Aorta (tissue), 5 donors: ENCODE measurements at regions not wholly inside any gene's neighbourhood (a gene's known extent, or its start where the extent isn't known, plus 50 kb on each side); places are given as distances from the start of the nearest gene placed in this dataset.

Experiments
- ATAC-seq: fragments of 200-7000 bp; cut with Tn5 transposase; one replicate; pipeline ENCODE4 v1.9.1; 2022; ENCODE audit warnings: moderate library complexity; ENCODE audit not compliant: low FRiP score
- DNase-seq, 2 donors: peaks; one replicate each; pipeline ENCODE4 v3.0.0-alpha.2; 2020
- H3K27ac ChIP-seq, 2 donors: one replicate each; pipeline ENCODE4 v1.5.1; 2013; ENCODE audit warnings: low read length in 2 of 2, mild to moderate bottlenecking in 2 of 2, moderate library complexity in 2 of 2, control low read depth in 1 of 2, inconsistent platforms in 1 of 2, low read depth in 1 of 2
- H3K27me3 ChIP-seq, 2 donors: one replicate each; pipeline ENCODE4 v1.6.1; 2013; ENCODE audit warnings: control low read depth in 1 of 2, low read length in 1 of 2, mild to moderate bottlenecking in 1 of 2, moderate library complexity in 1 of 2; ENCODE audit not compliant: insufficient read depth in 2 of 2, control insufficient read depth in 1 of 2
- H3K36me3 ChIP-seq, 2 donors: one replicate each; pipeline ENCODE4 v1.6.1; 2013; ENCODE audit warnings: control low read depth in 1 of 2, low read length in 1 of 2, mild to moderate bottlenecking in 1 of 2; ENCODE audit not compliant: insufficient read depth in 2 of 2, control insufficient read depth in 1 of 2
- H3K4me1 ChIP-seq, 2 donors: one replicate each; pipeline ENCODE4 v1.6.1; 2013; ENCODE audit warnings: low read length in 2 of 2, control low read depth in 1 of 2, mild to moderate bottlenecking in 1 of 2, moderate library complexity in 1 of 2; ENCODE audit not compliant: insufficient read depth in 2 of 2, control insufficient read depth in 1 of 2
- H3K4me3 ChIP-seq, 2 donors: one replicate each; pipeline ENCODE4 v1.5.1; 2013; ENCODE audit warnings: low read length in 2 of 2, control low read depth in 1 of 2, mild to moderate bottlenecking in 1 of 2
- H3K9me3 ChIP-seq: one replicate; pipeline ENCODE4 v1.6.1; 2013; ENCODE audit warnings: mild to moderate bottlenecking, low read length; ENCODE audit not compliant: control insufficient read depth
- WGBS, 2 donors: extraction: QIAGEN DNeasy Blood & Tissue Kit; methylation state at CpG; one replicate each; pipeline ENCODE4 v1.1.7; 2013; 5-methylcytosine and 5-hydroxymethylcytosine counted together
- intact Hi-C, 2 donors: fragments of 100-400 bp; cut with DNase I; formaldehyde crosslinking; loops; one replicate each; pipeline versions ENCODE4 v1.14.2 to v1.15.0; 2022
- donor health status: healthy with polysubstance abuse.
- donor health status: Bipolar disorder and iron deficiency.
- donor health status: DM: no; HTN: no; CAD: no.
- donor health status: DM: no; HTN: no; CAD: no.
- donor health status: DM: yes; HTN: yes; CAD: no.

DNA sequence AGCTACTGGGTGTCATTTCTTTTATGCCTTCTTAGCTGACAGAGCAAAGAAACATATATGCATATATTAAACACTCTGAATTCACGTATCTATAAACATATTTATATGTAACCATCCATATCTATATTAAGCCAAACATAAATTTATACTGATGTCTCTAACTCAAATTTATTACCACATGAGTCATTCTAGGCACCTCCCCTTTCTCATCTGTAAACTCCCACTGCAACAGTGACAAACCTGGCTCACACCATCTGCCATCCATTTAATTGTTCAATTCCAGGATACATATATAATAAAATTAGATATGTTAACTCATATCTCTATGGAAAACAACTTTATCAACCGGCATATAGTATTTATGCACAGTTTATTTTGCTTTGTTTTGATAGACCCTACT is 722.3 kb downstream of the SORCS1 start:
- Histone ChIP-seq H3K4me3 (no peak overlapping the region), H3K27me3 (no peaks in the 10 kb centered on the region), H3K27ac (no peak overlapping the region), H3K36me3 (no peaks in the 10 kb centered on the region), H3K9me3 (no peaks in the 10 kb centered on the region), H3K4me1 (no peaks in the 10 kb centered on the region)
- intact Hi-C loops, result no loop called here
- DNase-seq, result no peak
- WGBS, 2 donors, result 33 to 35% methylated on average over 2 of the region's 2 CpGs
- ATAC-seq, result no peak

DNA sequence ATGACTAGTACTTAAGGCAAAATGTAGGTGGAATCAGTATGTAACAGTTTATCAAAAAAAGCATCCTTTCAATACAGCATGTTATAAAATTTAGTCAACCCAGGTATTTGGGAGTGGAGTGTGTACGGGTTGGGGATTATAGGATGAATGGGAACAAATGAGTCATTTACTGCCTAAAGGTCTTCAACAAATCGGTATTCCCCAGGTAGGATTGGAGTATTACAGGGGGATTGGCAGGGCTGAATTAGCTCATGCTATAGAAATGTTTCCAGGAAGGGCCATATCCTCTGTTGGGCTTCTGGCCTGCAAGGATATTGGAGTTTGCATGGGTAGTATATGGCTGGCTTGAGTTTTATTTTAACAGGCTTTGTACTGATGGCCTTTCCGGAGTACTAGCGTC is 723.7 kb downstream of the SORCS1 start:
- intact Hi-C loops, result no loop called here
- WGBS, 2 donors, result 81% methylated on average over 4 of the region's 4 CpGs
- no peaks in the 10 kb centered on the region for H3K9me3 ChIP-seq
- ATAC-seq (no peak), DNase-seq (no peak)
- H3K4me3 ChIP-seq, result no peak overlapping the region
- H3K4me1 ChIP-seq, result no peaks in the 10 kb centered on the region
- no peaks in the 10 kb centered on the region for H3K36me3 ChIP-seq
- no peak overlapping the region for H3K27ac ChIP-seq
- H3K27me3 ChIP-seq, result no peaks in the 10 kb centered on the region

DNA sequence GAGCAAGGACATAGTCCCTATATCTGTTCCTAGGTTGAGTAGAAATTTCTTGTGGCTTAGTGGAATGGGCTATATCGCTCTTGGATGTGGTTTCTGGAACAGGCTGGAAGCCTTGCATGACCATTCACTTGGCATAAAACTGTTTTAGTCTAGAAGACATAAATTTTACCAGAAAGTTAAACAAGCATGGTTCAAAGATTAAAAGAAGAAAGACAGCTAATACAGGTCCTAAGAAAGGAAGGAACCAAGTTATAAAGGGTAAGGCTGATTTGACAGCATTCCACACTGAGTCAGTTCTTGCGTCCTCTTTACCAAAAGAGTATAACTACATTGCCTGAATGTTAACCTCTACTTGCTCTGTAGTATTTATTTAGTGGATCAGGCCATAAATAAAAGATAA is 724.2 kb downstream of the SORCS1 start:
- DNase-seq (no peak), ATAC-seq (no peak)
- H3K4me3 ChIP-seq, result no peak overlapping the region
- 70 to 74% methylated on average over 2 of the region's 2 CpGs for WGBS, 2 donors
- no peak overlapping the region for H3K27ac ChIP-seq
- H3K36me3 ChIP-seq, result no peaks in the 10 kb centered on the region
- H3K4me1 ChIP-seq, result no peaks in the 10 kb centered on the region
- H3K9me3 ChIP-seq, result no peaks in the 10 kb centered on the region
- H3K27me3 ChIP-seq, result no peaks in the 10 kb centered on the region
- intact Hi-C loops, result no loop called here

DNA sequence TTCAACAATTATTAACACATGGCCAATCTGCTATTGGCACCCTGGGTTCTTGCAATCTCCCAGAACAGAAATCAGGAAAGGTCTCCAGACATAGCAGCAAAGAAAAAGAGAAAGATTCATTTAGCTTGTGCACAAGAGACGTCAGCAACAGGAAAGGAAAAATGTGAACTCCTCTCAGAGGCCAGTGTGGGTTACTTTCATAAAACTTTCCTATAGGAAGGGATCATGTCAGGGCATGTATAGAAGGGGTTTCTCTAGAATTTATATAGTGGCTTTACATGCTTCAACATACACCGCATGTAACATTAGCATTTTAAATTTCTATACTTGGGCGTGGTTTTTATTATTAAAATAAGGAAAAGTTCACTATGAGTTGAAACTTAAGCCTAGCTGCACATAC is 725.1 kb downstream of the SORCS1 start:
- H3K9me3 ChIP-seq, result no peaks in the 10 kb centered on the region
- H3K27me3 ChIP-seq, result no peaks in the 10 kb centered on the region
- DNase-seq, result no peak
- intact Hi-C loops, result no loop called here
- H3K36me3 ChIP-seq, result no peaks in the 10 kb centered on the region
- WGBS, 2 donors, result 55 to 66% methylated on average over 3 of the region's 3 CpGs
- H3K27ac ChIP-seq, result no peak overlapping the region
- H3K4me3 ChIP-seq, result no peak overlapping the region
- no peaks in the 10 kb centered on the region for H3K4me1 ChIP-seq
- ATAC-seq, result no peak

DNA sequence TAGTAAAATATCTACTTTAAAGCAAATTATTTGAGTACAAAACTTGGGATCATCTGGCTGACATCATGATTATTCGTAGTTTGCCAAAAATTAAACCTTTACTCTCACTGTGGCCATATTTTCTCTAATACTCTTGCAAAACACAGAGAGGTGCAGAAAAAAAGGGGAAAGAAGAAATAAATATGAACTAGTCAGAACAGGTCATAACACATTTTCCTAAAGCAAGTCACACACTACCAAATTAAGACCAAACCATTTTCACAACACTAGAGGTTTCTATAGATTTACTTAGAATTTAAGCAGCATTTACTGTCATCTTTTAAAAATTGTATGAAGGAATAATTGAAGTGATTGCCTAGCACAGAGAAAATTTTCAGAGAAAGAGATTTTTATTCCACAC is 726.1 kb downstream of the SORCS1 start:
- 59 to 68% methylated on average over 1 of the region's 1 CpG for WGBS, 2 donors
- H3K4me1 ChIP-seq, result no peaks in the 10 kb centered on the region
- intact Hi-C loops, result no loop called here
- no peak overlapping the region for H3K4me3 ChIP-seq
- ATAC-seq, result no peak
- H3K27ac ChIP-seq, result no peak overlapping the region
- H3K27me3 ChIP-seq, result no peaks in the 10 kb centered on the region
- H3K36me3 ChIP-seq, result no peaks in the 10 kb centered on the region
- H3K9me3 ChIP-seq, result no peaks in the 10 kb centered on the region
- DNase-seq, result no peak

DNA sequence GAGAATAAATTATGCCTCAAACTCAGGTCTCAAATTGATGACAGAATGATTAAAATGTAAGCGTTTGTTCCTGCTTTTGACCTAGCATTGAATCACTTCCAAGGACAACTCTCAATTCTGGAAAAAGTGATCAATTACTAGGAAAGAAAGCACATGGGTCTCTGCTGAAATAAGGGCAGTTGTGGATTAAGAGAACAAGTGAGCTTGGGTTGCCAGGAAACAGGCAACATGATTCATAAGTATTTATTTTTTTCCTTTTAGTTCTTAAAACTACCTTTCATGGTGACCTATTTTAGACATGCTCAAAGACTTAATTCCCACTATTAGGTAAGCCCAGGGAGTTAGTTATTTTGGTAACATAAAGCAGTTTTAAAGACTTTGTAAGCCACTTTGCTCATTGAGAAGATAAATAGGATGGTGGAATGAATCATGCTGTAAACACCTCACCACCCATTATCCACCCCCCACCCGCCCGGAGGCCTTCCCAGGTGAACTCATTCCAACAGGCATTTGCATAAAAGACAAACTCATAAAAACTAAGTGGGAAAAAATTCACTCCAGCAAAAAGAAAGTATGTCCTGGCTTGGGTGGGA is 728.3 kb downstream of the SORCS1 start:
- Histone ChIP-seq H3K4me3 (no peak overlapping the region), H3K36me3 (no peaks in the 10 kb centered on the region), H3K4me1 (no peaks in the 10 kb centered on the region), H3K9me3 (no peaks in the 10 kb centered on the region), H3K27ac (no peak overlapping the region), H3K27me3 (no peaks in the 10 kb centered on the region)
- ATAC-seq (no peak), DNase-seq (no peak)
- WGBS, 2 donors, result 58 to 61% methylated on average over 3 of the region's 3 CpGs
- intact Hi-C loops, result no loop called here

DNA sequence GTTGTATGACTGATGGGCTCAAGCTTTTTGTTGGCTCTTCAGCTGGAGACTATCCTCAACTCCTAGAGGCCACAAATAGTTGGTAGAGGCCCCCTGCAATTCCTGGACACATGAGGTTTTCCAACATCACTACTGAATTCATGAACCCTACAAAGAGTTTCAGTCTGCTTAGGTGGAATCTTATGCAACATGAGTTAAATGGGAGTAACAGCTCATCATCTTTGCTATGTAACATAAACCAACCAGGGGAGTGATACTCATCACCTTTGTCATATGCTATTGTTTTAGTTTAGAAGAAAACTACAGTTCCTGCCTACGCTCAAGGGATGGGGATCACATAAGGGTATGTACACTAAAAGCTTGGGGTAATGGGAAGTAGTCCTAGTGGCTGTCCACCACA is 729.4 kb downstream of the SORCS1 start:
- WGBS, 2 donors, result 86 to 89% methylated on average over 1 of the region's 1 CpG
- H3K27me3 ChIP-seq, result no peaks in the 10 kb centered on the region
- H3K4me3 ChIP-seq, result no peak overlapping the region
- intact Hi-C loops, result no loop called here
- no peaks in the 10 kb centered on the region for H3K9me3 ChIP-seq
- H3K36me3 ChIP-seq, result no peaks in the 10 kb centered on the region
- H3K4me1 ChIP-seq, result no peaks in the 10 kb centered on the region
- no peak for DNase-seq
- no peak for ATAC-seq
- H3K27ac ChIP-seq, result no peak overlapping the region

DNA sequence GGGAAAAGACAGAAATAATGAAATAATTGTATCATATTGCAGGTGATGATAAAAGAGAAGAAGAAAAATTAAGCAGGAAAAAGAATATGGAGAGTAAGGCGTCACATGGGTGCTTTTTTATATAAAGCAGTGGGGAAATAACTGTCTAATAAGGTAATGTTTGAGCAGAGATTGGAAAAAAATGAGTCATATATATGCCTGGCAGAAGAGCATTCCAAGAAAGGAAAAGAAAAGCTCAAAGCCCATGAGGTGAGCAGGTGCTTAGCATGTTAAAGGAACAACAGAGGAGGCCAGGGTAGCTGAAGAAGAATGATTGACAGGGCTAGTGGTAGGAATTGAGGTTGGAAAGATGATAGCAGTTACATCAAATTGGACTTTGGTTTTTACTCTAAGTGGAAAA is 739.5 kb downstream of the SORCS1 start:
- intact Hi-C loops, result no loop called here
- WGBS, 2 donors, result 63 to 71% methylated on average over 1 of the region's 1 CpG
- Histone ChIP-seq H3K4me3 (no peak overlapping the region), H3K27me3 (no peaks in the 10 kb centered on the region), H3K4me1 (no peaks in the 10 kb centered on the region), H3K9me3 (no peaks in the 10 kb centered on the region), H3K36me3 (no peaks in the 10 kb centered on the region), H3K27ac (no peak overlapping the region)
- no peak for DNase-seq
- no peak for ATAC-seq

DNA sequence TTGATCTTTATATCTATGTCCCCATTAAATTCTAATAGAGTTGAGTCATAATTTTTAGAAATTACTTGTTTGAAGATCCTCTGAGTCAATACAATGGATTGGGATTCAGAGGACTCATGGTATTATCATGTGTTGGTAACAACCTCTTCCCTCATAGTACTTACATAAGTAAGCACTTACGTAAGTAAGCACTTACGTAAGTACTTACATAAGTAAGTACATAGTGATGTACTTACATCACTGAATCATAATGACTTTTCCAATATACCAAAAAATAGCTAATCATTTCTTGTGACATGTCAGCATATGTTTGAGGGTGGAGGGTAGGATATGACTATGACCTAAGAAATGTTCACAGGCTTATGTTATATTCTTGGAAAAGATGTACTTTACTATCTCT is 740.5 kb downstream of the SORCS1 start:
- no peak overlapping the region for H3K4me3 ChIP-seq
- H3K27me3 ChIP-seq, result no peaks in the 10 kb centered on the region
- ATAC-seq, result no peak
- H3K9me3 ChIP-seq, result no peaks in the 10 kb centered on the region
- H3K36me3 ChIP-seq, result no peaks in the 10 kb centered on the region
- H3K4me1 ChIP-seq, result no peaks in the 10 kb centered on the region
- intact Hi-C loops, result no loop called here
- no peak for DNase-seq
- H3K27ac ChIP-seq, result no peak overlapping the region
- 88 to 93% methylated on average over 2 of the region's 2 CpGs for WGBS, 2 donors
